GM12878 (cell line): ENCODE measurements at regions not wholly inside any gene's neighbourhood (a gene's known extent, or its start where the extent isn't known, plus 50 kb on each side); places are given as distances from the start of the nearest gene placed in this dataset.

ENCODE experiments used
- ATAC-seq: fragments of 200-7000 bp; cut with Tn5 transposase; 3 replicates; pipeline ENCODE4 v1.9.1; 2020; ENCODE audit warnings: mild to moderate bottlenecking, moderate library complexity
- BruUV-seq: library from RNA; stranded (reverse); fragments of 400-500 nt; replicated peaks from 2 replicates; lab custom pipeline; 2021; lab: Mats Ljungman, UMichigan
- CTCF ChIA-PET: fragments of 300-600 bp; sonication (Branson Sonifier 250); formaldehyde crosslinking; extraction: SDS; loops from one replicate; lab custom pipeline; 2021; ENCODE audit warnings: inconsistent platforms; lab: Yijun Ruan, JAX
- POLR2A ChIA-PET: fragments of 350-600 bp; formaldehyde crosslinking; extraction: SDS; loops from one replicate; lab custom pipeline; 2021; ENCODE audit warnings: inconsistent platforms; lab: Charles Lee
- RAD21 ChIA-PET: fragments of 300-600 bp; sonication (Branson Sonifier 250); formaldehyde crosslinking; loops from one replicate; lab custom pipeline; 2023; ENCODE audit warnings: antibody characterized with exemption; ENCODE audit not compliant: unreplicated experiment; lab: Charles Lee
- SMC1A ChIA-PET: fragments of 300-600 bp; sonication (Branson Sonifier 250); formaldehyde crosslinking; loops from one replicate; lab custom pipeline; 2023; ENCODE audit not compliant: unreplicated experiment, uncharacterized antibody; lab: Charles Lee
- DNase-seq: peaks from one replicate; pipeline ENCODE4 v3.0.0-alpha.2; 2011; ENCODE audit warnings: low read depth, low spot score
- FAIRE-seq: peaks from 3 replicates; lab custom pipeline; 2011; peaks lifted over from hg19 to GRCh38; lab: Jason Lieb, UNC
- H2AFZ ChIP-seq: 2 replicates; pipeline ENCODE4 v1.6.0; 2011; ENCODE audit warnings: low read depth, low read length, control low read depth; ENCODE audit not compliant: control insufficient read depth
- H3K27ac ChIP-seq: 2 replicates; pipeline ENCODE4 v1.5.1; 2011; ENCODE audit warnings: control low read depth; ENCODE audit not compliant: control insufficient read depth, insufficient read depth
- H3K27me3 ChIP-seq, 2 experiments: replicated peaks in 1 of 2; 2 replicates each; pipeline versions ENCODE4 v1.6.0 to v1.6.1; 2011; ENCODE audit warnings: low read length in 1 of 2; ENCODE audit not compliant: control insufficient read depth in 2 of 2, insufficient read depth in 2 of 2
- H3K36me3 ChIP-seq, 2 experiments: 2 replicates each; pipeline ENCODE4 v1.5.1; 2011; ENCODE audit warnings: low read length in 1 of 2; ENCODE audit not compliant: control insufficient read depth in 2 of 2, insufficient read depth in 2 of 2
- H3K4me1 ChIP-seq: 2 replicates; pipeline ENCODE4 v1.6.1; 2011; ENCODE audit warnings: mild to moderate bottlenecking, low read length, moderate library complexity, mixed read lengths; ENCODE audit not compliant: control insufficient read depth, insufficient read depth
- H3K4me2 ChIP-seq: 2 replicates; pipeline ENCODE4 v1.6.0; 2011; ENCODE audit warnings: control low read depth; ENCODE audit not compliant: control insufficient read depth, insufficient read depth
- H3K4me3 ChIP-seq: fragments of 200-600 bp; sonication (generic); 2 replicates; pipeline ENCODE4 v1.5.1; 2016
- H3K79me2 ChIP-seq: 2 replicates; pipeline ENCODE4 v1.6.0; 2011; ENCODE audit warnings: low read length; ENCODE audit not compliant: control insufficient read depth, insufficient read depth
- H3K9ac ChIP-seq: 2 replicates; pipeline ENCODE4 v1.8.0; 2011; ENCODE audit warnings: low read length, control low read depth, mixed read lengths; ENCODE audit not compliant: control insufficient read depth, insufficient read depth
- H3K9me3 ChIP-seq: replicated peaks from 3 replicates; pipeline ENCODE4 v1.5.1; 2011; ENCODE audit warnings: mild to moderate bottlenecking, low read length; ENCODE audit not compliant: control insufficient read depth, insufficient read depth
- H4K20me1 ChIP-seq: 2 replicates; pipeline ENCODE4 v1.6.0; 2011; ENCODE audit not compliant: control insufficient read depth, insufficient read depth
- ASH2L ChIP-seq: fragments of 300-600, 200-600 bp; sonication (generic); IDR thresholded peaks from 2 replicates; pipeline ENCODE4 v1.6.1; 2017; ENCODE audit warnings: low read depth, mild to moderate bottlenecking, borderline replicate concordance
- ZNF592 ChIP-seq: fragments of 450-650 bp; IDR thresholded peaks from 2 replicates; pipeline ENCODE4 v1.6.1; 2017; ENCODE audit warnings: mild to moderate bottlenecking, moderate library complexity
- in situ Hi-C: fragments of 300-500 bp; cut with MboI; formaldehyde crosslinking; loops from 9 replicates; pipeline ENCODE4 v1.14.3; 2018; ENCODE audit warnings: mixed read lengths
- intact Hi-C: fragments of 100-400 bp; cut with micrococcal nuclease; formaldehyde crosslinking; loops from one replicate; pipeline ENCODE4 v1.14.2; 2022; ENCODE audit not compliant: unreplicated experiment

GRCh38 chr17:14882131-14882530 lies 383.0 kb downstream of the PMP22 start:
- Histone ChIP-seq H3K79me2 (no peaks in the 10 kb centered on the region), H3K4me2 (no peak overlapping the region), H3K4me3 (no peak overlapping the region), H4K20me1 (no peaks in the 10 kb centered on the region), H3K36me3 (no peaks in the 10 kb centered on the region), H3K4me1 (no peaks in the 10 kb centered on the region), H3K27ac (no peak overlapping the region), H3K27me3 (no peaks in the 10 kb centered on the region), H3K9ac (no peak overlapping the region), H3K9me3 (no peaks in the 10 kb centered on the region; the same call in 2 of the 3 replicates), H2AFZ (no peak overlapping the region)
- ChIA-PET SMC1A (no interaction called here), RAD21 (no interaction called here), CTCF (no interaction called here), POLR2A (no interaction called here)
- no TSS peak for BruUV-seq
- in situ Hi-C loops (no loop called here), intact Hi-C loops (no loop called here)
- DNase-seq (no peak), ATAC-seq (no peak), FAIRE-seq (no peak)
- TF ChIP-seq ZNF592 = no peak
- TF ChIP-seq ASH2L = no peak
